Lower leg skin (tissue), 4 donors: ENCODE measurements at regions not wholly inside any gene's neighbourhood (a gene's known extent, or its start where the extent isn't known, plus 50 kb on each side); places are given as distances from the start of the nearest gene placed in this dataset.

Source experiments
- DNase-seq, 2 donors: peaks; one replicate each; pipeline ENCODE4 v3.0.0-alpha.2; 2019; ENCODE audit warnings: low spot score in 2 of 2
- H3K4me3 ChIP-seq: fragments of 200-600 bp; sonication (generic); 2 replicates; pipeline ENCODE4 v1.5.1; 2017; ENCODE audit warnings: mild to moderate bottlenecking, low read depth; ENCODE audit not compliant: poor library complexity, severe bottlenecking
- CTCF ChIP-seq, 3 donors: fragments of 450-650 bp; IDR thresholded peaks; one replicate each; pipeline ENCODE4 v1.5.1; 2016; ENCODE audit warnings: antibody characterized with exemption in 3 of 3, mild to moderate bottlenecking in 3 of 3, moderate library complexity in 2 of 3
- POLR2A ChIP-seq, 2 donors: fragments of 450-650 bp; IDR thresholded peaks; one replicate each; pipeline ENCODE4 v1.6.1; 2016 to 2017; ENCODE audit warnings: antibody characterized with exemption in 2 of 2, mild to moderate bottlenecking in 1 of 2, moderate library complexity in 1 of 2
- WGBS, 2 donors: methylation state at CpG; one replicate each; pipeline ENCODE4 v1.1.5; 2018; 5-methylcytosine and 5-hydroxymethylcytosine counted together
- intact Hi-C: fragments of 100-400 bp; cut with DNase I; formaldehyde crosslinking; loops from one replicate; pipeline ENCODE4 v1.15.0; 2023; ENCODE audit warnings: low total_unique reads

DNA sequence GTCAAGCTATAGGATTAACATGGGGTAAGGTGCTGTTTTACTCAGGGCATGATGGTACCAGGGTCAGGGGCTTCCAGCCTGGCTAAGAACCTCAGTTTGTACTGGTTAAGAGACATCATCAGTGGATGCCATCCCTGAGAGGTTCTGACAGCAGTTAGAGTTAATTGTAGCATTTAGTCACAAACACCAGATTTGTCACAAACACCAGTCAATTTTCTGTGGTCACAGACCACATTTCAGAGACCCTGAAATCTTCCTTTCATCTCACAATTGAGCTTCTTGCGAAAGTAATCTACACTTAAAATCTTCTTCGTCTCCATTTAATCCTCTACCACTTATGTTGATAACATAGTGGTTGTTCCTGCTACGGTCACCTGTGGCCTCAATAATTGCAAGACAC, 143.0 kb upstream of the EGLN3 start:
- no peak for TF ChIP-seq POLR2A (IDR thresholded peaks at IDR 0.05)
- TF ChIP-seq CTCF (IDR thresholded peaks at IDR 0.05) = no peak
- intact Hi-C loops = loop anchor here (10.0 kb wide), 1 partner anchor 249 kb away; no protein-coding TSS in a partner anchor
- DNase-seq = no peak
- H3K4me3 ChIP-seq = no peak overlapping the region
- 82 to 91% methylated on average over 3 of the region's 3 CpGs for WGBS, 2 donors

- intact Hi-C loops = loop anchor here (10.0 kb wide), 1 partner anchor 246 kb away; no protein-coding TSS in a partner anchor
- no peak overlapping the region for H3K4me3 ChIP-seq
- no peak for DNase-seq
- no peak for TF ChIP-seq CTCF (IDR thresholded peaks at IDR 0.05)
- no peak for TF ChIP-seq POLR2A (IDR thresholded peaks at IDR 0.05)
These were observed 139.6 kb upstream of the EGLN3 start for GRCh38 chr14:34090451-34090850.

DNA sequence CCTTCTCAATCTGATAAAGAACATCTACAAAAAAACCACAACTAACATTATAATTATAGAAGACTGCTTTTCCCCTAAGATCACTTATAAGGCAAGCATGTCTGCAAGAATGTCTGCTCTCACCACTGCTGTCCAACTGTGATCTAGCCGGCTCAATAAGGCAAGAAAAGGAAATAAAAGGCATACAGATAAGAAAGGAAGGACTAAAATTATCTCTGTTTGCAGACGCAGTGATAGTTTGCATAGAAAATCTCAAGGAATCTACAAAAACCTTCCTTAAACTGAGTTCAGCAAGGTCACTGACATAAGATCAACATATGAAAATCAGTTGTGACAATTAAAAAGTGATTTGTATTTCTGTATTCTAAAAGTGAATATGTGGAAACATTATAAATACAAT, 138.0 kb upstream of the EGLN3 start:
- no peak for TF ChIP-seq POLR2A (IDR thresholded peaks at IDR 0.05)
- WGBS, 2 donors = 86 to 88% methylated on average over 2 of the region's 2 CpGs
- intact Hi-C loops = no loop called here
- DNase-seq = no peak
- no peak overlapping the region for H3K4me3 ChIP-seq

- intact Hi-C loops = no loop called here
- TF ChIP-seq CTCF (IDR thresholded peaks at IDR 0.05) = no peak
- no peak for TF ChIP-seq POLR2A (IDR thresholded peaks at IDR 0.05)
- H3K4me3 ChIP-seq = no peak overlapping the region
- WGBS, 2 donors = 95 to 97% methylated on average over 3 of the region's 3 CpGs
- no peak for DNase-seq
These were observed 136.7 kb upstream of the EGLN3 start for GRCh38 chr14:34087571-34087970.

- WGBS, 2 donors = 78 to 79% methylated on average over 2 of the region's 2 CpGs
- H3K4me3 ChIP-seq = no peak overlapping the region
- no peak for DNase-seq
- no peak for TF ChIP-seq CTCF (IDR thresholded peaks at IDR 0.05)
- no peak for TF ChIP-seq POLR2A (IDR thresholded peaks at IDR 0.05)
- intact Hi-C loops = no loop called here
These were observed 135.4 kb upstream of the EGLN3 start for GRCh38 chr14:34086223-34086757.

DNA sequence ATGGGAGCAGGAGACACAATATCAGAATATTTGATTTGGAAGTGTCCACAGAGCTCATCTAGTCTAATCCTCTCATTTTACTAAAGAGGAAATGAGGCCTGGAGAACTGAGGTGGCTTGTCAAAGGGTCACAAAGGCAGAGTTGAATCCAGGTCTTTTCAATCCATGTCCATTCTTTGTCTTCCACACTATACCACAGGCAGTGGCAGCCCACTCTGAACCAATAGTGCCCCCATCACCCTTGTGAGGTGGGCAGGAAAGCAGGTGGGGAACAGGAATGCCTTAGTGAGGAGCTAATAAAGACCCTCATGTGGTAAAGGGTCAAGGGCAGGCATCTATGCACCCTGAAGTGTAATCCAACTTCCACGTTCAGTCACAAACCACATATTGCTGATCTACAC, 134.8 kb upstream of the EGLN3 start:
- DNase-seq = no peak
- 89 to 97% methylated on average over 1 of the region's 1 CpG for WGBS, 2 donors
- TF ChIP-seq CTCF (IDR thresholded peaks at IDR 0.05) = no peak
- no peak for TF ChIP-seq POLR2A (IDR thresholded peaks at IDR 0.05)

More for the DNA sequence above, 134.8 kb upstream of the EGLN3 start:
- H3K4me3 ChIP-seq = no peak overlapping the region
- intact Hi-C loops = no loop called here
